GM13976 (cell line): ENCODE measurements at regions not wholly inside any gene's neighbourhood (a gene's known extent, or its start where the extent isn't known, plus 50 kb on each side); places are given as distances from the start of the nearest gene placed in this dataset.
"Not testable (repeated sequence)": the region's sequence is repeated elsewhere in the genome, so short reads cannot be mapped to it uniquely, and the experiment has no call there.

Experiments
- DNase-seq: peaks from one replicate; pipeline ENCODE4 v3.0.0; 2012; ENCODE audit warnings: low spot score
- CTCF ChIP-seq: IDR thresholded peaks from 2 replicates; pipeline ENCODE4 v1.5.1; 2012; ENCODE audit warnings: borderline replicate concordance, mild to moderate bottlenecking; ENCODE audit not compliant: insufficient read depth; ENCODE audit errors: extremely low read depth, missing control alignments, control extremely low read depth
- in situ Hi-C: fragments of 300-500 bp; cut with MboI; formaldehyde crosslinking; loops from one replicate; pipeline ENCODE4 v1.12.0; 2022; ENCODE audit warnings: low sequenced_read_pairs, mixed read lengths, inconsistent platforms; ENCODE audit not compliant: unreplicated experiment

- in situ Hi-C loops: no loop called here
- DNase-seq: no peak
These were observed 583.9 kb downstream of the NTRK3 start for GRCh38 chr15:87672309-87673288.

GRCh38 chr15:87671289-87671688 is 585.2 kb downstream of the NTRK3 start:
- TF ChIP-seq CTCF: no peak
- no peak for DNase-seq
- in situ Hi-C loops: no loop called here

More at GRCh38 chr15:87672309-87673288, 583.9 kb downstream of the NTRK3 start:
- no peak for TF ChIP-seq CTCF

- in situ Hi-C loops: no loop called here
These were observed 586.7 kb downstream of the NTRK3 start for GRCh38 chr15:87669846-87670245.

GRCh38 chr15:87668768-87669564 is 587.6 kb downstream of the NTRK3 start:
- DNase-seq: not testable (repeated sequence)

More at GRCh38 chr15:87669846-87670245, 586.7 kb downstream of the NTRK3 start:
- no peak for TF ChIP-seq CTCF
- no peak for DNase-seq

GRCh38 chr15:87667643-87668042 is 588.9 kb downstream of the NTRK3 start:
- no peak for TF ChIP-seq CTCF
- DNase-seq: no peak
- in situ Hi-C loops: no loop called here

More at GRCh38 chr15:87668768-87669564, 587.6 kb downstream of the NTRK3 start:
- in situ Hi-C loops: not testable (repeated sequence)

GRCh38 chr15:87662575-87662974 is 594.0 kb downstream of the NTRK3 start:
- in situ Hi-C loops: no loop called here
- DNase-seq: no peak
- TF ChIP-seq CTCF: no peak
